HT-29 (cell line): ENCODE measurements at regions not wholly inside any gene's neighbourhood (a gene's known extent, or its start where the extent isn't known, plus 50 kb on each side); places are given as distances from the start of the nearest gene placed in this dataset.
A peak's percentile ranks its signal among the peaks of the same experiment; 100 is the strongest.
"Not testable (repeated sequence)": the region's sequence is repeated elsewhere in the genome, so short reads cannot be mapped to it uniquely, and the experiment has no call there.

Source experiments
- DNase-seq: peaks from one replicate; pipeline ENCODE4 v3.0.0-alpha.2; 2015; ENCODE audit warnings: low spot score

DNA sequence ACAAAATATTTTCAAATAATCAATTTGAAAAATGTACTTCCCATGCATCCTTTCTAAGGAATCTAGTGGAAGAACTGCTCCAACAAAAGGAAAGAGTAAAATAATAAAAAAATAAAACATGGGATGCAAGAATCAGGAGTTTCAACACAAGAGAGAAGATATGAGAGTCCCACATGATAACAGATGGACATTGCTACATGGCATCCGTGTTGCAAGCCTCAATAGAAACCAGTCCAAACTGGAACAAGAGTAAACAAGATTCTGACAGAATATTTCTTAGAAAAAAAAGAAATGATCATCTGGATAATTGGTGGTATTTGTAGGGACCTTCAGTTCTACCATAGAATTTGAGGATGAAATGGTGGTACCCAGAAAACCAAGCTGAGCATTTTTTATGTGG is 186.8 kb downstream of the FRK start:
- DNase-seq = no peak

GRCh38 chr6:115870464-115870863 is 190.2 kb downstream of the FRK start:
- no peak for DNase-seq

DNA sequence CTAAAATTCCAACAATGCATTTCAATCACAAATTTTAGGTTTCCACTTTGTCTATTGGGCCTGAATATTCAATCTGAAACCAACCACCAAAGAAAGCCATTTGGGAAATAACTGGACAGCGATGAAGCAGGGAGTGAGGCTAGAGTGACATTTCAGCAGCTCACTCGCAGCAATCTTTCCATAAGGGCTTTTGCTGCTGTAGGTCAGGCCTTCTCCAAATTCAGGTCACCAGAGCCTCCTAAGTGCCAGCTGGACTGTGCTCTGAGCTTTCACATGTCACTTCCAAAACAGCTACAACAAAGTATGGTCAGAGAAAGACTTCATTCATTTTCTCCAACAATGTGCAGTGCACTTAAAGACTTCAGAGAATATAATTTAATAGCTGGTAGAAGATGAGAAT is 194.8 kb downstream of the FRK start:
- no peak for DNase-seq

GRCh38 chr6:115863211-115863610 is 197.5 kb downstream of the FRK start:
- DNase-seq = no peak

DNA sequence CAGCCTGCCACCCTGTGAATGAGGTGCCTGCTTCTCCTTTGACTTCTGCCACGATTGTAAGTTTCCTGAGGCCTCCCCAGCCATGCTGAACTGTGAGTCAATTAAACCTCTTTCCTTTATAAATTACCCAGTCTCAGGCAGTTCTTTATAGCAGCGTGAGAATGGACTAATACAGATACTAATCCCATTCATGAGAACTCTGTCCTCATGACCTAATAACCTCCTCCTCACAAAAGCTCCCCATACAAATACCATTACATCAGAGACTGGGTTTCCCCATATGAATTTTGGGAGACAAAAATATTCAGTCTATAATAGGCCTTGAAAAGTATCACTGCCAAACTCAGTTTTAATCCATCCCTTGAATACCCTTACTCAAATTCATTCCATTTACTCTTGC is 199.0 kb downstream of the FRK start:
- DNase-seq = not testable (repeated sequence)

DNA sequence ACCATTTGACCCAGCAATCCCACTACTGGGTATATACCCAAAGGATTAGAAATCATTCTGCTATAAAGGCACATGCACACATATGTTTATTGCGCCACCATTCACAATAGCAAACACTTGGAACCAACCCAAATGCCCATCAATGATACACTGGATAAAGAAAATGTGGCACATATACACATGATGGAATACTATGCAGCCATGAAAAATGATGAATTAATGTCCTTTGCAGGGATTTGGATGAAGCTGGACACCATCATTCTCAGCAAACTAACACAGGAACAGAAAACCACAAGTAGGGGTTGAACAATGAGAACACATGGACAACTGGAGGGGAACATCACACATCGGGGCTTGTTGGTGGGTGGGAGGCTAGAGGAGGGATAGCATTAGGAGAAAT is 201.1 kb downstream of the FRK start:
- not testable (repeated sequence) for DNase-seq

DNA sequence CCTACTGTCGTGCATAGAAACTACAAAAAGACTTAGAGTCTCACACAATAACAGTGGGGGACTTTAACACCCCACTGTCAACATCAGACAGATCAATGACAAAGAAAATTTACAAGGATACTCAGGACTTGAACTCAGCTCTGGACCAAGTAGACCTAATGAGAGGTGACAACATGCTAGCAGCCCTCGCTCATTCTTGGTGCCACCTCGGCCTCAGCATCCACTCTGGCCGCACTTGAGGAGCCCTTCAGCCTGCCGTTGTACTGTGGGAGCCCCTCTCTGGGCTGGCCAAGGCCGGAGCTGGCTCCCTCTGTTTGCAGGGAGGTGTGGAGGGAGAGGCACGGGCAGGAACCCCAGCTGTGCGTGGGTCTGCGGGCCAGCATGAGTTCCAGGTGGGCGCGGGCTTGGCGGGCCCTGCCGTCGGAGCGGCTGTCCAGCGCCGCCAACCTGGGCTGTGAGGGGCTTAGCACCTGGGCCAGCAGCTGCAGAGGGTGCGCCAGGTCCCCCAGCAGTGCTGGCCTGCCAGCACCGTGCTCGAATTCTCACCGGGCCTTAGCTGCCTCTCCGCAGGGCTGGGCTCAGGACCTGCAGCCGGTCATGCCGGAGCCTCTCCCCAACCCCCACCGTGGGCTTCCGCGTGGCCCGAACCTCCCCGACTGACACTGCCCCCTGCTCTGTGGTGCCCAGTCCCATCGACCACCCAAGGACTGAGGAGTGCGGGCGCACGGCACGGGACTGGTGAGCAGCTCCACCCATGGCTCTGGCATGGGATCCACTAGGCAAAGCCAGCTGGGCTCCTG is 205.6 kb downstream of the FRK start:
- DNase-seq = no peak

DNA sequence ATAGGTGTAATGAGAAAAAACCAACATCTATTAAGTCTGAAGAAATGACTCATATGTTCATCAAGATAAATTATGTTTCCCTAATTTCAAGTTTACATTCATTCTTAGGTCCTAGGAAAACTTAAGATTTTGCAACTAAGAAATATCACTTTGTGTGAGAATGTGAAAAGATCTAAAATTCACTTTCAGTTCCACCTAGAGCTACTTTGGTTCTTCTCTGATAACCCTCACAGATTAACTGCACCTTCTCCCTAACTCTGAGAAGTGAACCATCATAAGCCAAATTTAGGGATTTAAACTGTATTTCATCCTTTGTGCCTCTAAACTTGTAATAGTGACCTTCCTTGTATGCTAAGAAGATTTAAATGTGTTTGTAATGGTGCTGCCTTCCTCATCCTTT is 213.0 kb downstream of the FRK start:
- DNase-seq = no peak

DNA sequence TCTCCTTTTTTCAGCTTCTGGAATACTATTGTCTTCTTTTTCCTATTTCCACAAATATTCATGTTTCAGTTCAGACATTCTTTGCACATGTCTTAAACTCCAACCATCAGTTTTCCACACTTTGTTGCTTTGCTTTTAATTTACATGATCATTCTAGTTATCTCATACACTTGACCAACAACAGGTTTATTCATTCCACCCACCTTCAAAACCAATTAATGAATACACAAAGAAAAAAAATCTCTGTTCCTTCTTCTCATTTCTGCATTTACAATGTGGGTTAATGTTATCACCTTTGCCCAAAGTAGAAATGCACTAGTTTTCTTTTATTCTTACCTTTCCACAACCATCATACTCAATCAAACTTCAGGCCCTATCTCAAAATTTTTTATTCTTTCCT is 216.7 kb downstream of the FRK start:
- no peak for DNase-seq

DNA sequence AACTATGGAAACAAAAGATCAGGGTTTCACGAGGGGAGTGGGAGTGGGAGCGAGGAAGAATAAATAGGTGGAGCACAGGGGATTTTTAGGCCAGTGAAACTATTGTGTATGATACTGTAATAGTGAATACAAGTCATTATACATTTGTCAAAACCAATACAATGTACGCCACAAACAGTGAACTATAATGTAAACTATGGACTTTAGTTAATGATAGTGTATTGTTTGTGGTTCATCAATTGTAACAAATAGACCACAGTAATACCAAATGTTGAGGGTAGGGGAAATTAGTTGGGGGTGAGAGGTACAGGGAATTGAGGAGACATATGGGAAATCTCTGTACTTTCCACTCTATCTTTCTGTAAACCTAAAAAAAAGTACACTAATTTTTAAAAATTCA is 218.4 kb downstream of the FRK start:
- no peak for DNase-seq

DNA sequence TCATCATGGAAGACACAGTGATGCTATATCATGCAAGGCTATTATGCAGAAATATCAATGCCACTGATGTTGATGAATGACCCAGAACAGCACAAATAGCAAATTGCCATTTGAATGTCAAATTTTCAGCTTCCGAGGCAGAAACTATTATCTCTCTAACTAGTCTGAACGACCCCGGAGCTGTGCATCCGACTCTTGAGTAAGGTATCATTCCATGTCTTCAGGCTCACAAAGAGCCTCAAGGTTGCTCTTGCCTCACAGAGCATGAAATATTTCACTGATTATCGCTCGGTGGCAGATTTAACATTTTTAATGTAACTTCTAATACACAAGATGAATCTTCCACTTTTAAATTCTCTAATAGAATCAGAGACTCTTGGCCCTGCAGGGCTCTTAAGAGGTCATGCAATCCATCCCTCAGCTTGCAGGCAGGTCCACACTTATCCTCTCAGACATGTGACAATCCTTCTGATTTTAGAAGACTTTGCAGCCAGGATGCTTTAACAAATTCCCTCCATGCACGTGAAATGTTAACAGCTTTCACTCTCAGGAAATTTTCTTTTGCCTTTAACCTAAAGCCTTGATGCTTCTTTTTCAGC is 221.0 kb downstream of the FRK start:
- DNase-seq = no peak

DNA sequence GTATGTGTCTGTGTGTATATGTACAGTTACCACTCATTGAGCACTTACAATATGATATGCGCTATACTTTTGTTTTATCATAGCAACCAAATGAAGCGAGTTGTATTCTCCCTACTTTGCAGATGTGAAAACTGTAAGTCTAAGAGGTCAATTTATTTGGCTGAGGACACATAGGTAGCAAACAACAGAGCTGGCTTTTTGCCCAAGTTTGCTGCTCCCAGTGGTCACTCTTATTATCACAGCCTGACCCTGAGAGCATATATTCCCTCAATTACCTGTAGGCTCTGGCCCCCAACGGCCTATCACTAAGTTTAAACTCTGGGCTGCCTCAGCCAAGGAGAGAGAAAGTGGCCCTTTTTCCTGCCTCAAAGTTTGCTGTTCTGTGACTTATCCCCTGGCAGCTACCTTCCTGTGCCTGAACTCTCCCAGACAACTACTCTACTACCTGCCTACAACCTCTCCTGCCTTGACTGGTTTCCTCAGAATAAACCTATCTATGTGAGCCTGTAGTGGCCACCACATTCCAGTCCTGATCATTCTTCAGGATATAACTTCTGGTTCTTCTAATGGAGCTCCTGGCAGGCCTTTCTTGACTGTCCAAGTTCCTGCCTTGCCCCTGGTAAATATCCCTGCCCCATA is 221.8 kb downstream of the FRK start:
- DNase-seq = peak; percentile 81

GRCh38 chr6:115838216-115838615 is 222.5 kb downstream of the FRK start:
- DNase-seq = no peak

- not testable (repeated sequence) for DNase-seq
These were observed 224.3 kb downstream of the FRK start for GRCh38 chr6:115836374-115836773.

GRCh38 chr6:115835314-115835713 is 225.4 kb downstream of the FRK start:
- DNase-seq = no peak

- not testable (repeated sequence) for DNase-seq
These were observed 226.1 kb downstream of the FRK start for GRCh38 chr6:115834542-115834941.

DNA sequence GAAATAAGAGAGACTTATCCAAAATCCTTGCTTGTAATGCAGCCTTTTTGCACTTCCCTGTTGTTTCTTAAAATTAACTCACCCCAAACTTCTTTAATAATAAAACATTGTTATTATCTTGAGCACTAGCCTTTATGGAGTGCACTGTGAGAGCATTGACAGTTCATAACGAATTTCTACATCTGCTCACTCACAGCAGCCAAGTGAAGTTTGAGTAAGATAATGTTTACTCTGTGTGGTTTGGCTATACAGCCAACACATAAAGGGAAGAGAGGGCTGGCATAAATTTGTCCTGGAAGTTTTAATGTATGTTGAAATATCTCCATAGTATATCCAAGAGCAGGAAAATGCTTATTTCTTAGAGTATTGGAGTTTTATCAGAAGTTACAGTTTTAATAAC is 227.9 kb downstream of the FRK start:
- no peak for DNase-seq

GRCh38 chr6:115832186-115832585 is 228.5 kb downstream of the FRK start:
- no peak for DNase-seq

- no peak for DNase-seq
These were observed 229.8 kb downstream of the FRK start for GRCh38 chr6:115830895-115831294.

GRCh38 chr6:115821798-115822197 is 238.9 kb downstream of the FRK start:
- DNase-seq = no peak

DNA sequence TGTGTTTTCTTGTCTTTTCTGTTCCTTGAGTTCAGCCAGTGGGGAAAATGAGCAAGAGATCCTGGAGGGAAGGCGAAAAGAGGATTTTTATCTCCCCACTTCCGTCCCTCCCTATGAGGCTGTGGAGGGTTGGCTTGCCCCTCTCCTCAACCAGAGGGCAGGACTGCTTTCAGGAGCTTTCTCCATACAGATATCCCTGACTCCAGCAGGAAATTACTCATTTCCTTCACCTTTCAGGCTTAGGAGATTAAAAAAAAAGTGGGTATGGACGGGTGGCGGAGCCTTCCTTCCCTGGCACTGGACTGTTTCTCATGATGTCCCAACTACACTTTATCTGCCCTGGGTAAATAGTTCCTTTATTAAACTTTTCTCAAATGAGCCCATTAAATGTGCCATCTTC is 241.2 kb downstream of the FRK start:
- DNase-seq = no peak

- peak; percentile 7 for DNase-seq
These were observed 243.5 kb downstream of the FRK start for GRCh38 chr6:115817161-115817560.

GRCh38 chr6:115814907-115815306 is 245.8 kb downstream of the FRK start:
- no peak for DNase-seq
